ENCODE measurements at regions not wholly inside any gene's neighbourhood (a gene's known extent, or its start where the extent isn't known, plus 50 kb on each side); places are given as distances from the start of the nearest gene placed in this dataset.

- TF ChIP-seq, protein P1, sequence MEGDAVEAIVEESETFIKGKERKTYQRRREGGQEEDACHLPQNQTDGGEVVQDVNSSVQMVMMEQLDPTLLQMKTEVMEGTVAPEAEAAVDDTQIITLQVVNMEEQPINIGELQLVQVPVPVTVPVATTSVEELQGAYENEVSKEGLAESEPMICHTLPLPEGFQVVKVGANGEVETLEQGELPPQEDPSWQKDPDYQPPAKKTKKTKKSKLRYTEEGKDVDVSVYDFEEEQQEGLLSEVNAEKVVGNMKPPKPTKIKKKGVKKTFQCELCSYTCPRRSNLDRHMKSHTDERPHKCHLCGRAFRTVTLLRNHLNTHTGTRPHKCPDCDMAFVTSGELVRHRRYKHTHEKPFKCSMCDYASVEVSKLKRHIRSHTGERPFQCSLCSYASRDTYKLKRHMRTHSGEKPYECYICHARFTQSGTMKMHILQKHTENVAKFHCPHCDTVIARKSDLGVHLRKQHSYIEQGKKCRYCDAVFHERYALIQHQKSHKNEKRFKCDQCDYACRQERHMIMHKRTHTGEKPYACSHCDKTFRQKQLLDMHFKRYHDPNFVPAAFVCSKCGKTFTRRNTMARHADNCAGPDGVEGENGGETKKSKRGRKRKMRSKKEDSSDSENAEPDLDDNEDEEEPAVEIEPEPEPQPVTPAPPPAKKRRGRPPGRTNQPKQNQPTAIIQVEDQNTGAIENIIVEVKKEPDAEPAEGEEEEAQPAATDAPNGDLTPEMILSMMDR (conservative IDR thresholded peaks at IDR 0.05), result no peak
- TF ChIP-seq ZFX (IDR thresholded peaks at IDR 0.05), result no peak
Observed at GRCh38 chr5:33146881-33147280, 293.9 kb upstream of the TARS1 start.
